ENCODE measurements at regions not wholly inside any gene's neighbourhood (a gene's known extent, or its start where the extent isn't known, plus 50 kb on each side); places are given as distances from the start of the nearest gene placed in this dataset.

DNA sequence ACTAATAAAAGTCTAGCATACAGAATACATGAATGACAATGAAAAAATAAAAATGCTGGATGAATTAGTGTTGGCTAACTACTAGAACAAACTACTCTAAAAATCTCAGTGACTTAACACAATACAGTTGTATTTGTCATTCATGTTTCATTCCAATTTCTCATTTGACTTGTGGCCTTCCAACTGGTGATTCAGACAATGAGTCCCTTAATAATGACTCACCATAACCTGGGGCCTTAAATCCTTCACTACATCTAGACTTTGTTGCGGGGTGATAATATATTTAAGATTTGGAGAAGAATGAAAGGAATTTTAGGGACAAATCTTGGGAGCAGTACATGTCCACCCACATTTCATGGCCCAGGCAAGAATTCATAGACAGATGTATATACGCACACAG, 90.5 kb upstream of the POM121L12 start:
- DNase-seq = no peak
- H3K36me3 ChIP-seq = no peaks in the 10 kb centered on the region
- no peak overlapping the region for H3K27ac ChIP-seq
- no peaks in the 10 kb centered on the region for H3K9me3 ChIP-seq
- intact Hi-C loops (cut with DNase I) = no loop called here
- no peak overlapping the region for H3K4me3 ChIP-seq (replicated peaks in 1 of 3)
- WGBS, 2 donors = 94 to 97% methylated on average over 2 of the region's 2 CpGs
- H3K27me3 ChIP-seq = no peaks in the 10 kb centered on the region
- TF ChIP-seq, protein P1, sequence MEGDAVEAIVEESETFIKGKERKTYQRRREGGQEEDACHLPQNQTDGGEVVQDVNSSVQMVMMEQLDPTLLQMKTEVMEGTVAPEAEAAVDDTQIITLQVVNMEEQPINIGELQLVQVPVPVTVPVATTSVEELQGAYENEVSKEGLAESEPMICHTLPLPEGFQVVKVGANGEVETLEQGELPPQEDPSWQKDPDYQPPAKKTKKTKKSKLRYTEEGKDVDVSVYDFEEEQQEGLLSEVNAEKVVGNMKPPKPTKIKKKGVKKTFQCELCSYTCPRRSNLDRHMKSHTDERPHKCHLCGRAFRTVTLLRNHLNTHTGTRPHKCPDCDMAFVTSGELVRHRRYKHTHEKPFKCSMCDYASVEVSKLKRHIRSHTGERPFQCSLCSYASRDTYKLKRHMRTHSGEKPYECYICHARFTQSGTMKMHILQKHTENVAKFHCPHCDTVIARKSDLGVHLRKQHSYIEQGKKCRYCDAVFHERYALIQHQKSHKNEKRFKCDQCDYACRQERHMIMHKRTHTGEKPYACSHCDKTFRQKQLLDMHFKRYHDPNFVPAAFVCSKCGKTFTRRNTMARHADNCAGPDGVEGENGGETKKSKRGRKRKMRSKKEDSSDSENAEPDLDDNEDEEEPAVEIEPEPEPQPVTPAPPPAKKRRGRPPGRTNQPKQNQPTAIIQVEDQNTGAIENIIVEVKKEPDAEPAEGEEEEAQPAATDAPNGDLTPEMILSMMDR (IDR thresholded peaks at IDR 0.05) = no peak
- no peak for TF ChIP-seq POLR2A (IDR thresholded peaks at IDR 0.05)
- no peaks in the 10 kb centered on the region for H3K4me1 ChIP-seq

DNA sequence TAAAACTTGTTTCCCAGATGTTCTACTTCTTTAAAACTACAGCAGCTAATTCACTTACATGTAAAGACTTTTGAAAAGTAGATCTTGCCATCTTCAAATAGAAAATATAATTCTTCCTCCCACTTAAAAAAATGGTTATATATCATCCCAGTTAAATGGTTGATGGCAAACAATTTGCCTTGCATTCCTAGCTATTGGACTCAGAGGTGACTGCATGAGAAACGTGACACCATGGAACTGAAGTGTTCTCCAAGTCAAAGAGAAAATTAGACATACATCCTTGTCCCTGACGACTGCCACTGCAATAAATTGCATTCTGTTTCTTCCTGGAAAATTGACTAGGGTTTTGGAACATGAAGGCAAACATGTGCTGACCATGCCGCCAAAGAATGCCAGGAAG, 95.0 kb upstream of the POM121L12 start:
- Histone ChIP-seq H3K9me3 (no peaks in the 10 kb centered on the region), H3K4me3 (replicated peaks in 1 of 3) (no peak overlapping the region), H3K36me3 (no peaks in the 10 kb centered on the region), H3K27ac (no peak overlapping the region), H3K4me1 (no peaks in the 10 kb centered on the region), H3K27me3 (no peaks in the 10 kb centered on the region)
- no peak for DNase-seq
- TF ChIP-seq, protein P1 (IDR thresholded peaks at IDR 0.05) = no peak
- TF ChIP-seq POLR2A (IDR thresholded peaks at IDR 0.05) = no peak
- 47 to 55% methylated on average over 3 of the region's 3 CpGs for WGBS, 2 donors
- intact Hi-C loops (cut with DNase I) = no loop called here

DNA sequence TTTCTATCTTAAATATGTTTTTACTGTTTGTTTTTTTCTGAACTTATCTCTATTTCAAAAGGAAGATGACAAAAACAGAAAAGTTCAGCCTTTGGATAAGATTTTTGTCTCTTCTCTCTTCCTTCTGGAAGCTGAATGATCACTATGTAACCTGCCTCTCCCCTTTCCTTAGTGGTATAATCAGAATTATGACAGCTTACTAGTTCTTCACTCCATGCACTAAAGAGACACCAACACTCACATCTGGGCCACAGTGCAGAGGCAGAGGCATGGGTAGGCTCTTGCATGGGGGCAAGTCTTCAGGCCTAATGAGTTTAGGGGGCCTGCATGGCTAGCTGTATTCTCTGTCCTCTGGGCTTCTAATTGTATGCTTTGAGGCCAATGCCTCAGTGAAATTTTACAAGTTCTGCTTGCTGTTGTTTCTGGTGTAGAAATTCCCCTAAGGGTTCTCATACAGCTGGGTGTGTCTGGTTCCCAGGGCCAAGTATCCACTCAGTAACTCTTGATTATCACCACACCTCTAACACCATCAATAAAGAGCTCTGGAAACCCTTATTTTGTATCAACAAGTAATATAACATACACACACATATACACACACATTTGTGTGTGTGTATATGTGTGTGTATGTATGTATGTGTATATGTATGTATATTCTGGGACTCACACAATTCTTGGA, 96.8 kb upstream of the POM121L12 start:
- TF ChIP-seq POLR2A (IDR thresholded peaks at IDR 0.05) = no peak
- TF ChIP-seq, protein P1 (IDR thresholded peaks at IDR 0.05) = no peak
- no peaks in the 10 kb centered on the region for H3K4me1 ChIP-seq
- no peak overlapping the region for H3K4me3 ChIP-seq (replicated peaks in 1 of 3)
- no peaks in the 10 kb centered on the region for H3K9me3 ChIP-seq
- H3K36me3 ChIP-seq = no peaks in the 10 kb centered on the region
- no peak overlapping the region for H3K27ac ChIP-seq
- intact Hi-C loops (cut with DNase I) = no loop called here
- DNase-seq = no peak
- no peaks in the 10 kb centered on the region for H3K27me3 ChIP-seq

DNA sequence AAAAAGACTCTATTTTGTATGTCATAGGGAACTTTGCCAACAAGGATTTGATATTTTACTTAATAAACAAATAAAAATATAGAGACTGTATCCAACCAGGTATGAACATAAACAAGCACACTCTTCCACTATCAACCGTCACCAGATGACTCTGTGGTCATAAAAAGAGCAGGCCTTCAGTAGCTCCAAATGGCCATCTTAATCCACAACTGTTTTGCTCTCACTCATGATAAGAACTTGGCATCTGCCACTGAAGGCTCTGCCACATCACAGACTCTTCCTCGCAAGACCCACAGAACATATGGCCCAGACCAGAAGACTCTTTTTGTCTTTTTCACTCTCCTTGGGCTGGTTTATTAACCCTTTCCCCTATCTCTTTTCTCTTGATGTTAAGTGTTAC, 98.7 kb upstream of the POM121L12 start:
- no peaks in the 10 kb centered on the region for H3K4me1 ChIP-seq
- no peaks in the 10 kb centered on the region for H3K36me3 ChIP-seq
- TF ChIP-seq, protein P1 (IDR thresholded peaks at IDR 0.05) = no peak
- no peak for TF ChIP-seq POLR2A (IDR thresholded peaks at IDR 0.05)
- no peak overlapping the region for H3K4me3 ChIP-seq (replicated peaks in 1 of 3)
- H3K9me3 ChIP-seq = no peaks in the 10 kb centered on the region
- H3K27ac ChIP-seq = no peak overlapping the region
- intact Hi-C loops (cut with DNase I) = no loop called here
- no peaks in the 10 kb centered on the region for H3K27me3 ChIP-seq
- DNase-seq = no peak
- 45 to 47% methylated on average over 2 of the region's 2 CpGs for WGBS, 2 donors

DNA sequence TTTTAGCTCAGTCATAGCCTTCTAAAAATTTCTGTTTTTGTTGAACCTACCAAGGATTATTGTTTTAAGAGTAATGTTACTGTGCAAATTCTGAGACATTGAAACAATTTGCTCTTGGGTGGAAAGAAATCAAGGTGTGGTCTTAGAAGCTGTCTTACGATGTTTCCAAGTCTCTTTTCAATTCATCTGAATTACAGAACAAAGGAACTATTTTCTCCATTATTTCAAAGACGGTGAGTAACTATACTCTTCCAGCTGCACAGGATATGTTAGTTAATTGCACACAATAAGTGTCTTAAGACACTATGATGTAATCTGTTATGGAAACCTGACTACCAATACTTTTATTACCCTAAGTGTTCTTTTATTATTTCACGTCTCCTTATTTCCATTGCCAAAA, 106.8 kb upstream of the POM121L12 start:
- intact Hi-C loops (cut with DNase I) = no loop called here
- 80 to 81% methylated on average over 3 of the region's 3 CpGs for WGBS, 2 donors
- no peak for DNase-seq
- Histone ChIP-seq H3K4me3 (replicated peaks in 1 of 3) (no peak overlapping the region), H3K27me3 (no peaks in the 10 kb centered on the region), H3K27ac (no peak overlapping the region), H3K36me3 (no peaks in the 10 kb centered on the region), H3K9me3 (no peaks in the 10 kb centered on the region), H3K4me1 (no peaks in the 10 kb centered on the region)
- TF ChIP-seq POLR2A (IDR thresholded peaks at IDR 0.05) = no peak
- TF ChIP-seq, protein P1 (IDR thresholded peaks at IDR 0.05) = no peak

Data from thyroid gland (tissue), 4 donors.